ENCODE measurements at regions not wholly inside any gene's neighbourhood (a gene's known extent, or its start where the extent isn't known, plus 50 kb on each side); places are given as distances from the start of the nearest gene placed in this dataset.

DNA sequence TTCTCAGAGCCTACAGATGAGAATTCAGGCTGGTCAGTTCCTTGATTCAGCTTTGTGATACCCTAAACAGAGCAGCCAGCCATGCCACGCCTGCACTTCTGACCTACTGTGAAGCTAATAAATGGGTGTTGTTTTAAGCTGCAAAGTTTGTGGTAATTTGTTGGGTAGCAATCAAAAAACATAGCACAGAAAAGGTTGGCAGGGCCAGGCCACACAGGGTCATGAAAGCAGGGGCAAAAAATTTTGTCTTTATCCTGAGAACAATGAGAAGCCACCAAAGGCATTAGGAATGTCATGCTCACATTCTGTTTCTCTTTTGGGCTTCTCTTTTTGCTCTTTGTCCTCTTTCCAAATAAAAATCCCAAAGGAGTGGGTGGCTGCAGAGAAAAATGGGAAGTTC is 385.9 kb downstream of the TXNL1 start:
- H3K4me3 Mint-ChIP-seq (ENCODE audit: unreplicated experiment) = no peak overlapping the region
- TF ChIP-seq, protein P1, sequence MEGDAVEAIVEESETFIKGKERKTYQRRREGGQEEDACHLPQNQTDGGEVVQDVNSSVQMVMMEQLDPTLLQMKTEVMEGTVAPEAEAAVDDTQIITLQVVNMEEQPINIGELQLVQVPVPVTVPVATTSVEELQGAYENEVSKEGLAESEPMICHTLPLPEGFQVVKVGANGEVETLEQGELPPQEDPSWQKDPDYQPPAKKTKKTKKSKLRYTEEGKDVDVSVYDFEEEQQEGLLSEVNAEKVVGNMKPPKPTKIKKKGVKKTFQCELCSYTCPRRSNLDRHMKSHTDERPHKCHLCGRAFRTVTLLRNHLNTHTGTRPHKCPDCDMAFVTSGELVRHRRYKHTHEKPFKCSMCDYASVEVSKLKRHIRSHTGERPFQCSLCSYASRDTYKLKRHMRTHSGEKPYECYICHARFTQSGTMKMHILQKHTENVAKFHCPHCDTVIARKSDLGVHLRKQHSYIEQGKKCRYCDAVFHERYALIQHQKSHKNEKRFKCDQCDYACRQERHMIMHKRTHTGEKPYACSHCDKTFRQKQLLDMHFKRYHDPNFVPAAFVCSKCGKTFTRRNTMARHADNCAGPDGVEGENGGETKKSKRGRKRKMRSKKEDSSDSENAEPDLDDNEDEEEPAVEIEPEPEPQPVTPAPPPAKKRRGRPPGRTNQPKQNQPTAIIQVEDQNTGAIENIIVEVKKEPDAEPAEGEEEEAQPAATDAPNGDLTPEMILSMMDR (IDR thresholded peaks at IDR 0.05) = no peak
- H3K27me3 Mint-ChIP-seq (ENCODE audit: low read depth) = no peaks in the 10 kb centered on the region
- no peaks in the 10 kb centered on the region for H3K36me3 Mint-ChIP-seq (ENCODE audit: low read depth)
- H3K4me1 Mint-ChIP-seq (ENCODE audit: low read depth) = peaks cover 19% of the 10 kb centered on the region
- no peak for DNase-seq (ENCODE audit: low spot score)
- peaks cover 5% of the 10 kb centered on the region for H3K9me3 Mint-ChIP-seq (ENCODE audit: low read depth)
- H3K27ac Mint-ChIP-seq (ENCODE audit: unreplicated experiment) = no peak overlapping the region

DNA sequence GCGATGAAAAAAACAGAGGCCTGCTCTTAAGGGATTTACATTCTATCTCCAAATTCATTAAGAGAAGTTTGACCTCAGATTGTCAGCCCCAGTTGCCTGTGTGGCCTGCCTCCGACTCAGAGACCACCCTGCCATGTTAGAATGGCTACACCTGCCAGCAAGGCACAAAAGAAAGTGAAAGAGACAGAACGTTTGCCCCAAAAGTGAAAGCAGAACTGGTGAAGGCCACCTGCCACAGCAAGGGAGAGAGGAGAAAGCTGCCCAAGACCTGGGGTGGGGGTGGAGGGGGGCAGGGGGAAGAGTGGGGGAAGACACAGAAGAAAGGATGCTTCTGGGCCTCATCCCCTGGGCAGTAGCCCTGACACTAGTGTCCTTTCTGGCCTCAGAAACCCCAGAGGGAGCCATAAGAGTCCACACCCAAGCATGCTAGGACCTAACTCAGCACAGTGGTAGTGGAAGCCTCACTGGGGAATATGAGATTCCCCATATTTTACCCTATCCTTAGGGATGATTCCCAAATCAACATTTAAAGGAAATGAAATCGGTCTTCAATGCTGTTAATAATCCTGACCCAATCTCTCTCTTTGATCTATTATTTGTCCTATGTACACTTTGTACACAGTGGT is 389.7 kb downstream of the TXNL1 start:
- TF ChIP-seq, protein P1 (IDR thresholded peaks at IDR 0.05) = no peak
- Mint-ChIP-seq H3K9me3 (ENCODE audit: low read depth) (no peaks in the 10 kb centered on the region), H3K4me3 (ENCODE audit: unreplicated experiment) (no peak overlapping the region), H3K36me3 (ENCODE audit: low read depth) (no peaks in the 10 kb centered on the region), H3K27ac (ENCODE audit: unreplicated experiment) (no peak overlapping the region), H3K4me1 (ENCODE audit: low read depth) (peaks cover 12% of the 10 kb centered on the region), H3K27me3 (ENCODE audit: low read depth) (no peaks in the 10 kb centered on the region)
- no peak for DNase-seq (ENCODE audit: low spot score)

DNA sequence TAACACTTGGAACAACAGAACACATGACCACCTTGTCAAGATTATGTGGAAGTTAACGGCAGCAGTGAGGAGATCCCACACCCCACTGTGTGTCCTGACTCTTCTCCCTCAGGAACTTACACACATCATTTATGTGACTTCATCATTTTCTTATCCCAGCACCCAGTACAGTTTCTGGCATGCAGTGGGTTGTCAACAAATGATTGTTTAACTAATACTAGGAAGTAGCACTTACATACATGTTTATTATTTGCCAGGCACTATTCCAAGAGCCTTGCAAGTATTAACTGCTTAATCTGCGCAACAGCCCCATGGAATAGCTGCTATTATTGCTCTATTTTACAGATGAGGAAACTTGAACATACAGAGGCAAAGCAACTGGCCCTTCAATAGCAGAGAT is 391.5 kb downstream of the TXNL1 start:
- Mint-ChIP-seq H3K27me3 (ENCODE audit: low read depth) (no peaks in the 10 kb centered on the region), H3K4me1 (ENCODE audit: low read depth) (peaks cover 12% of the 10 kb centered on the region), H3K36me3 (ENCODE audit: low read depth) (no peaks in the 10 kb centered on the region), H3K9me3 (ENCODE audit: low read depth) (peaks cover 3% of the 10 kb centered on the region), H3K27ac (ENCODE audit: unreplicated experiment) (no peak overlapping the region), H3K4me3 (ENCODE audit: unreplicated experiment) (no peak overlapping the region)
- TF ChIP-seq, protein P1 (IDR thresholded peaks at IDR 0.05) = no peak
- DNase-seq (ENCODE audit: low spot score) = no peak

DNA sequence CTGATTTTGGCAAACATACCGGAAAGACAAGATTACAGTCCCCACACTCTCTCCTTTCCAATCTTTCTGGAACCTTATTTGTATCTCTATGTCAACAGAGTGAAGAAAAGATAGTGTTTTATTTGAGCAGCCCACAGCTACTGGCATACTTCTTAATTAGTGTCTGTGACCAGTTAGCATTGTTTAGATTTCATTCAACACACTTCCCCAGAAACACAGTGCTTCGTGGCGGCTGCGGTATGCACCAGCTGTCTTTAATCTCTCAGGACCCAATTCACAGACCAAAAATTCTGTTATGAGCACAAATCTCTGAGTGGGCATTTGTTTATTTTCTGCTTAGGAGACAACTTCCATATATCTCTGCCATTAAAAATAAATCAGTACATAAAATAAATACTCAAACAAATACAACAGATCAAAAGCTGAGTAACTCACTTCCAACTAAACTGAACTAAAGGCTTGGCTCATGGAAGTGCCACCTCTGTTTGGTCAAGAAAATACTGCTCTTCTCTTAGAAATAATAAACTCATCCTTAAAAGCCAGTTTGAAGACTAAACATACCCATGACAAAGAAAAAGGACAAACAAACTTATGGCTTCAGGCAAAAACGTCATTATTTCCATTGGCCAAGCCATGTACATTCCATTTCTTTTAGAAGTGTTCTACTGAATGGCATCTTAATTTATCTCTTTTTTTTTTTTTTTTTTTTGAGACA is 392.4 kb downstream of the TXNL1 start:
- H3K27ac Mint-ChIP-seq (ENCODE audit: unreplicated experiment) = no peak overlapping the region
- H3K9me3 Mint-ChIP-seq (ENCODE audit: low read depth) = peaks cover 3% of the 10 kb centered on the region
- no peak for DNase-seq (ENCODE audit: low spot score)
- peaks cover 12% of the 10 kb centered on the region for H3K4me1 Mint-ChIP-seq (ENCODE audit: low read depth)
- H3K4me3 Mint-ChIP-seq (ENCODE audit: unreplicated experiment) = no peak overlapping the region
- no peaks in the 10 kb centered on the region for H3K36me3 Mint-ChIP-seq (ENCODE audit: low read depth)
- TF ChIP-seq, protein P1 (IDR thresholded peaks at IDR 0.05) = no peak
- no peaks in the 10 kb centered on the region for H3K27me3 Mint-ChIP-seq (ENCODE audit: low read depth)

DNA sequence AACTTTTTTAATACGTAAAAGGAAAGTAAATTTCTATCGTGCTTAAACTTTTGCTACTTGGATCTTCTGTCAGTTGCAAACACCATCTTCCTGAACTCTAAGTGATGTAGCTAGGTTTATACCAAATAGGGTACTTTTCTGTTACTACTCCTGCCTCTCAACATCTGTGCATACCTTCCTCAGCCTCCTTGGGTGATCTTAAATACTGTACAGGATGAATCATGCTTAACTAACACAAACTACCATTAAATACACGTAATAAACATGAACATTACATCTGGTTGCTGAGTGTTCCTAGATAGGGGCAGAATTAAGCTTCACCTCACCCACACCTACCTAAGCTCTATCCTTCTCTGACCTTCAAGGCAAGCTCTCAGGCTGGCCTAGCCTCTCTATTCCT is 398.0 kb downstream of the TXNL1 start:
- H3K27me3 Mint-ChIP-seq (ENCODE audit: low read depth) = no peaks in the 10 kb centered on the region
- no peak overlapping the region for H3K27ac Mint-ChIP-seq (ENCODE audit: unreplicated experiment)
- H3K4me3 Mint-ChIP-seq (ENCODE audit: unreplicated experiment) = no peak overlapping the region
- DNase-seq (ENCODE audit: low spot score) = no peak
- H3K9me3 Mint-ChIP-seq (ENCODE audit: low read depth) = peaks cover 3% of the 10 kb centered on the region
- peaks cover 11% of the 10 kb centered on the region for H3K4me1 Mint-ChIP-seq (ENCODE audit: low read depth)
- H3K36me3 Mint-ChIP-seq (ENCODE audit: low read depth) = no peaks in the 10 kb centered on the region
- TF ChIP-seq, protein P1 (IDR thresholded peaks at IDR 0.05) = no peak
